GM12892 (cell line): ENCODE measurements at regions not wholly inside any gene's neighbourhood (a gene's known extent, or its start where the extent isn't known, plus 50 kb on each side); places are given as distances from the start of the nearest gene placed in this dataset.

ENCODE experiments used
- POLR2A ChIP-seq: IDR thresholded peaks from 2 replicates; pipeline ENCODE4 v1.6.1; 2011; ENCODE audit warnings: low read depth, low read length, control low read depth
- POLR2AphosphoS5 ChIP-seq: IDR thresholded peaks from 2 replicates; pipeline ENCODE4 v1.6.1; 2011; ENCODE audit warnings: low read depth, low read length, control low read depth
- TAF1 ChIP-seq: IDR thresholded peaks from 2 replicates; pipeline ENCODE4 v1.6.1; 2011; ENCODE audit warnings: low read depth, mild to moderate bottlenecking, control low read depth, low read length, borderline replicate concordance

DNA sequence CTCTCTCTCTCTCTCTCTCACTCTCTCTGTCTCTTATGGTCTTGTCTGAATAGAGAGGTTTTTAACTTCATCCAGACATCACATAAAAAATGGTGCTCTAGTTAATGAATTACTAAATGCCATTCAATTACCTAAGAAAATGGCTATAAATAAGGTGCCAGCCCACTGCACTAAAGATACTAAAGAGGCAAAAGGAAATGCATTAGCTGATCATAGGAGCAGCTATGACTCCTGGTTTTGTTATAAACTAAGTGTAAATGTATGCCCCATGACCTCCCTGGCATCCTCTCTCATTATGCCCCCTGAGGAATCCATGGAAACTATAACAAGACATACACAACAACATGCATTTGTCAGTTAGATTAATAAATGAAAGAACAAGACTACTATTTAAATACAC, 57.5 kb upstream of the PDC start:
- TF ChIP-seq POLR2A (no peak), TAF1 (no peak), POLR2AphosphoS5 (no peak)
